ENCODE measurements at regions not wholly inside any gene's neighbourhood (a gene's known extent, or its start where the extent isn't known, plus 50 kb on each side); places are given as distances from the start of the nearest gene placed in this dataset.
"Not testable (repeated sequence)": the region's sequence is repeated elsewhere in the genome, so short reads cannot be mapped to it uniquely, and the experiment has no call there.

DNA sequence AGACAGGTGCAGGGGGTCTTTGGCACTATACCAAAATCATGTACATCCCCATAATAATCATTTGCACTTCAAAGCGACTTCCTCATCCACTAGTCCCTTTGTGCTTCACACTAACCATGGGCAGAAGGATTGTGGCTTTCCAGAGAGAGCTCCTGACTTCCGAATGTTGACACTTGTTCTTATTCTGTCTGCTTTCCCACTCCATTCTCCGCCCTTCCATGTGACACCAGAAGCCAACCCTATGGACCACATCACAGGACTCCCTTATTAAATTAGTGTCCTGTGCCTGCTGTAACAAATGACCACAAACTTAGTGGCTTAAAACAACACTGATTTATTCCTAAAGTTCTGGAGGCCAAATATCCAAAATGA lies 91.6 kb downstream of the CMC2 start:
- DNase-seq: no peak

DNA sequence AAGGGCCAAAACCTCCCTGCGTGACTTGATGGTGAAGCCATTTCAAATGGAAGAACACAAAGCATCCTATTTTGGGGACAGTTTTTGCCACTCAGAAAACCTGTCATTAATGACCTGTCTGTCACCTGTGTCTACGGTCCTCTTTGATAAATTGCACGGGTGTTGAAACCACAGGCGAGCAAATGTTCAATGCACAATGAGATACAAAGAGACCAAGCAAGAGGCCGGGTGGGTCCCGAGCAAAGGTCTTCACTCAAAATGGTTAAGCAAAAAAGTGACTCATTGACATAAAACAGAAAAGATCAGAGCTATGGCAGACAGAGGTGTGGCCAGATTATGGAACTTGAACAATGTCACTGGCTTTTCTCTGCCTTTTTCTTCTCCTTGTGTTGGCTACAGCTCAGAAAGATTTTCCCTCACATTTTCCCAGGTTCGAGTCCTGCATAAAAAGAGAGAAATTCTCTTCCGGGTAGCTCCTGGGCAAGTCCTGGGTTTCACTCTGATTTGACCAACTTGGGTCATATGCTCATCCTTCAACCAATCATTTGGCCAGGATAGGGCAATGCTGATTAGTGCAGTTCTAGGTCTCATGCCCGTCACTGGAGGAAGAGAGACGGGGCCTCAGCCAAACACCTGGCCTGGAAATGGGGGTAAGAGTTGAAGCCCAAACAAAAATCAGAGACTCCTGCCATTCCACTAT lies 92.2 kb downstream of the CMC2 start:
- no peak for DNase-seq

DNA sequence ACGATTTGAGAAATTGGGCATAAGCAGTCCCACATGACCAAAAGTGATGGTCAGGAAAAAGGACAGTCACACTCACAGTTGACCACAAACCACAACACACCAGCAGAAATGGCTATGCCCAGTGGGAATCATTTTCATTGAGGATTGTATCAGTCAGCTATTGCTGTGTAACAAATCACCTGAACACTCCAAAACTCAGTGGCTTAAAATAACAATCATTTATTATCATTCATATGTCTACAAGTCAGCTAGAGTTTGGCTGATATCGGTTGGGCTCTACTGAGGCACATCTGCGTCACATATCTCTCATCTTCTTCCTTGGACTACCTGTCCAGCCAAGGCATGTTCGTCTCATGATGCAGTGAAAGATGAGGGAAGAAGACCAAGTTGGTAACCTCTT lies 93.3 kb downstream of the CMC2 start:
- no peak for DNase-seq

DNA sequence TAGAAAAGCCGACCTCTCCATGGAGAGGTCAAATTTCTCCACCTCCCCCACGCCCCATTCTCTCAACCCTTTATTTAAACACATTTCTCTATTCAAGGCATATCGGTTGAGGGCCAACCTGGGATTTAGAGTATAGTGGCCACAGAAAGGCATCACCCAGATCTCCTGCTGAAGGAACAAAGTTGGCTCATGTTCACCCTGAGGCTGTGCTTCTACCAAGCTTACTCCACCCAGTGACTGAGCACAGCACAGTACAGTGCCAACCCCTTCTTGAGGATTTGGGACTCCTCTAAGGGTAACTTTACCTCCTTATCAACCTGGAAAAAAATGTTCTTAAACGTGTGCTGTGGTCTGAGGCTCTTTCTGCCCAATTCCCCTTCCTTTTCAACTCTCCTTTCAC lies 94.0 kb downstream of the CMC2 start:
- no peak for DNase-seq

DNA sequence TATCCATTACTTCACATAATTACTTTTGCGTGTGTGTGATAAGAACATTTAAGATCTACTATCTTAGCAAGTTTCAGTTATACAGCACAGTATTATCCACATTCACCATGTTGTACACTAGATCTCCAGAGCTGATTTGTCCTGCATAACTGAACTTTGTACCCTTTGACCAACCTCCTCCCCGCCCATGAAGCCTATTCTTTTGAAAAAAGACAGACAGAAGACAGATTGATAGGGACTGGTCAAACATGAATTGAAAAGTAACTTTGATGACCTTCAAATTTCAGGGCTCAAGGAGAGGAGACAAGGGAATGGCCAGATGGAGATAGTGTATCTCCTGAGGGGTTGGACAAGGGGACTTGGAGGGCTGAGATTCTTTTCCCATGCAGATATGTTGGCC lies 96.3 kb downstream of the CMC2 start:
- no peak for DNase-seq

DNA sequence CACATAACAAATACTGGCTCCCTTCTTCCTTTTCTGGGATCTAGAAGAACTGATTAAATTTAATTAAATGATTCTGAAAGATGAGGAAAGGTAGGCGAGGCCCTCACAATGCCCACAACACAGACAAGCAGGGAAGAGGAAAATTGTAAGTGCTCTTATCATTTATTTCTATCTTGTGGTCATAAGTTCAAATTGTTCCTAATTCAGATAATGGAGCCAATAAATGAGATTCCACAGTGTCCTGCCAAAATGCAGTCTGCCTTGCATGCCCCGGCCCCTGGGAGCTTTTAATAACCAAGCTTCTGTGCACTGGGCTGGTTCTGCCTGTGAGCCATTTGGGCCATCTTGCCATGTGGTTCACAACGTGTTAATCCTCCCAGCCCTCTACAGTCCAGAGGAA lies 97.0 kb downstream of the CMC2 start:
- DNase-seq: no peak

DNA sequence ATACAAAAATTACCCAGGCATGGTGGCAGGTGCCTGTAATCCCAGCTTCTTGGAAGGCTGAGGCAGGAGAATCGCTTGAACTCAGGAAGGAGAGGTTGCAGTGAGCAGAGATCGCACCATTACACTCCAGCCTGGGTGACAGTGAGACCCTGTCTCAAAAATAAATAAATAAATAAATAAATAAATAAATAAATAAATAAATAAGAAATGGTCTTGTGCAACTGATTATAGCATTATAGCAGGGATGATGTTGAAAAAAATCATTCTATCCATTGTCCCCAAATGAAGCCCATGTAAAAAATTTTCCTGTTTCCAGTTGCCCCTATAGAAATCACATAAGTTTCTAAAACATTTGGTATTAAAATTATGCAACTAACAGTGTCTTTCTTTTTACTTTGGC lies 100.5 kb downstream of the CMC2 start:
- not testable (repeated sequence) for DNase-seq

DNA sequence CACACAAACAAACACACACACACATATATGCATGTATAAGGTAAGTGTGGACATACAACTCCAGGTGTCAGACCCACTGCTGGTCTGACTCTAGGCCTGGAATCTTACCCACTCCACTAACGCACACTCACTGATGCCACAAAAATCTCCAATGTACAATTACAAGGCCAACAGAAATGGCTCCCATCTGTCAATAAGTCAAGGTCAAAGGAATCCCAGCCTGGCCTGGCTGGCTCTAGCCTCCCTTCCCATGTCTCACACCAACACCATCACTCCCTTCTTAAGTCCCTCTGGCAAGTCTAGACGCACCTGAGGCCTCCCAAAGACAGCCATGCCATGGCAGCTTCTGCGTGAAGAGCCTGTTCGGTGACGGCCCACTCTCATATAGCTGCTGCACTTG lies 99.2 kb upstream of the CDYL2 start:
- DNase-seq: no peak

DNA sequence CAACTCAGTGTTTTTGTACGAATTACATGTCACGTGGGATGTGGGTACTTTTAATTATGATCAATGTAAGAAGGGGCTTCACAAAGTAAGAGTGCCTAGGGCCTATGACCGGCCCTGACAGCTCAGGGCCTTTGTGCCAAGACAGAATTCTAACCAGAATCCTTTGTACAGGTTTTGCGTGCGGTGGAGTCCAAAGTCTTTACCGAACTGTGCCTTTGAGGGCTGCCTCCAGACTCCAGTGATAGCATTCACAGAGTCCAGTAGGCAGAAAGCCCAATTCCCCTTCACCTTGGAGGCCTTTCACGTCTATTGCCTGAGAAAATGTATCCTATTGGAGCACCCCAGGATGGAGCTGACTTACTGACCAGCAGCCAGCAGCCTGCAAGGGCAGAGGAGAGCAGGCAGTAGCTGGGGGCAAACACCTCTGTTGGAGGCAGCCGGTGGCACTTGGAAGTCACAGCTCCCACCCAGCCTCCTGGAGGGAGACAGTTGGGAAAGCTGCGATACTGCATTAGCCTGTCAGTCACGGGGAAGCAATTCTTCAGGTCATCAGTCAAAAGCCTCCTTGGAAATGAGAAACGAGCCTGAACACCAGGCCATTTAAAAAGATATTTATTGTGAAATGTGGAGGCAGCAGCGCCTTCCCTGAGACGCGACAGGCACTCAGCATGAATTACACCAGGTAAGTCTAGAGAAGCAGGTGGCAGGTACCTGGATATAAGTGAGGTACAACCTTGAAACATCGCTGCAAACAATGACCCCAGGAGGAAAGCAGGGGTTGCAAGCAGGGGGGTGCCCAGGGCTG lies 98.1 kb upstream of the CDYL2 start:
- DNase-seq: no peak

DNA sequence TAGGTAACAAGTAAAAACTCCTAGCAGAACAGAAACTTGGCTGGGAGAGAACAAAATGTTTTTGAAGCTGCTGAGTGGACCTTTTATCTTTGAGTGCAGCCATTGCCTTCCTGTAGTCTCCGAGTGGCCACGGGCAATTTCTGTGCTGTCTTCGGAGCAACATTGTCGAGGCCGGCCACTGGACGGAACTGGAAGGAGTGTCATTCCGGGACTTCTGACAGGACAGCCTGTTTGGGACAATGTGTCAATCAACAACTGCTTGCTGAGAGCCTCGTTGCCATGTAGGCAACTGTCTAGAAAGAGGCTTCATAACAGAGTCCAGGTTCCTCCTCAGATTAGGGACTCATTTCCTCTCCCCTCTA lies 96.2 kb upstream of the CDYL2 start:
- DNase-seq: no peak

DNA sequence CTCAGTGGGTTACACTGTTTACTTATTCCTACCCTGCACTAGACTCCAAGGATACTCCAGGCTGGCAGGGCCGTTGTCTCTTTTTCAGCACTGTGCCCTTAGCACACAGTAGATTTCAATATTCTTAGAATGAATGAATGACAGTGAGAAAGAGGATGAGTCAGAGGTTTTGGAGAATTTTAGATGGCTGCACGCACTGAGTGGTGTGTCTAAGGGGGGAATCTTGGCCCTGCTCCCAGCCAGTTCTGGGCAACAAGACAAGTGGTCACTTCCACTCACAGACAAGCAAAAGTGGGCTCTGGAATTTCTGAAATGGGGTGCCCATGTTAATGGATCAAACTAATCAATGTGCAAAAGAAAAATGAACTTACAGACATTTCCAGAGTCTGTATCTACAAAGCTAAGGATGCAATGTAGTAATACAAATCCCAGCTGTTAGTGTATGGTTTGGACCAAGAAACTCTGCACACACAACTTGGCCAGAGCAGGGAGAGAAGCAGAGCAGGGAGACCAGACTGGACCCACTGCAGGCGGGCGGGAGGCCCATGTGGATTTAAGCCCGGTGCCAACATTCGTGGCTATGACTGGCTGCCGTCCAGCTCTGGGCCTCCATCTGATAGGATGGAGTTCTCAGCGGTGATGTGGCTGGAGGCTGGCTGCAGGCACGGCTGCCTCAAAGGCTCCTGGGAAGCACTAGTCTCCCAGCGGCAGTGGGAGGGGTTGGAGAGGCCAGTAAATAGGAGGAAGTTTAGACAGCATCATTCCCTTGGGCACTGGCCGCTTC lies 95.6 kb upstream of the CDYL2 start:
- DNase-seq: peak; percentile 29

DNA sequence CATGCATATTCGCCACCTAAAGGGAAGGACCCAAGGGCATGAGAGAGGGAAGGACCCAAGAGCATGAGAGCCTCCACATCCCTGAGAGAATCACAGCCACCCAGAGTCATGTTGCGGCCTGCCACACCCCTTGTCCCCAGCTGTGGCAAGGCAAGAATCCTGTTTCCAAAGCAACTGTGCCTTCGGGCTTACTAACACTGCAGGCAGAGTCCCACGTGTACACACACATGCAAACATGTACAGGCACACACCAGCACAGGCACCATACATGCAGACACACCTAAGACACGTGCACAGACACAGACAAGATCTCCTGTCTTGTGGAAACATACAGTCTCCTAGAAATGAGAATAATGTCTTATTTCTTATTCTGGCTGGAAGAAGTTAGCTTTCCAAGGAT lies 92.4 kb upstream of the CDYL2 start:
- DNase-seq: no peak

DNA sequence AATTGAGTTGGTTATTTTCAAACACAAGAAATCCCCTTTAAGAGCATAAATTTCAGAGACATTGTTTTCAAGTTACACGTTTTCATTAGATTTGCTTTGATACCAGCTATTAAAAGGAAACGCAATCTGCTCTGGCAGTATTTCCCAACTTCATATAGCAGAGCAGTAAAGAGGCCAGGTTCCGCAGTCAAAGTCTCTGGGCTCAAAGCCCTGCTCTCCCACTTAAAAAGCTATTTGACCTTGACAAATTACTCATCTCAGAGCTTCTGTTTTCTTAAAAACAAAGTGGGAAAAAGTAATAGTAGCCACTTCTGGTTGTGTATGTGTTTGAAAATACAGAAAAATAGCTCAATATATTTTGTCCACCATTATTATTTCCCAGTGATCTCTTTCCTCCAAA lies 89.7 kb upstream of the CDYL2 start:
- DNase-seq: no peak

DNA sequence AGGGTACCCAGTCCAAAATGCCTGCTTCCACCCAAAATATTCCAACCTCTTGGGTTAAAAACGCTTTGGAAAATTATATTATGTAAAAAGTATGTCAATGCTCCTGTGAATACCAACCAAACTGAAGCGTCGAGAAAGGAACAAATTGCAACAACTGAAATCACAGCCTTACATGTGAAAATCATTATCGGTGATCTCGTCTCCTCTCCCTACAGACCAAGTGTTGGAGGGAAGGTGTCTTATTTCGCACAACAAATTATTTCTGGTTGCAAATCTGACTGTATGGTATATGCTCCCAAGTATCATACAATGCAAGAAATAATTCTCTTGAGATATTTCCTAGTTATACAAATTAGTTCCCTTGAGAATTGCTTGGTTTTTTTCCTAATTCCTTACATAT lies 89.3 kb upstream of the CDYL2 start:
- no peak for DNase-seq

DNA sequence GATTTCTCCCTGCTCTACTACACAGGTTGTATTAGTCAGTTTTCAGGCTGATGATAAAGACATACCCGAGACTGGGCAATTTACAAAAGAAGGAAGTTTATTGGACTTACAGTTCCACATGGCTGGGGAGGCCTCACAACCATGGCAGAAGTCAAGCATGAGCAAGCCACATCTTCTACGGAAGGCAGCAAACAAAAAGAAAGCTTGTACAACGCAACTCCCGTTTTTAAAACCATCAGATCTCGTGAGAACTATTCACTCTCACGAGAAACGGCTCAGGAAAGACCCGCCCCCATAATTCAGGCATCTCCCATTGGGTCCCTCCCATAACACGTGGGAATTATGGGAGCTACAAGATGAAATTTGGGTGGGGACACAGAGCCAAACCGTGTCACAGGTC lies 88.0 kb upstream of the CDYL2 start:
- peak; percentile 34 for DNase-seq

DNA sequence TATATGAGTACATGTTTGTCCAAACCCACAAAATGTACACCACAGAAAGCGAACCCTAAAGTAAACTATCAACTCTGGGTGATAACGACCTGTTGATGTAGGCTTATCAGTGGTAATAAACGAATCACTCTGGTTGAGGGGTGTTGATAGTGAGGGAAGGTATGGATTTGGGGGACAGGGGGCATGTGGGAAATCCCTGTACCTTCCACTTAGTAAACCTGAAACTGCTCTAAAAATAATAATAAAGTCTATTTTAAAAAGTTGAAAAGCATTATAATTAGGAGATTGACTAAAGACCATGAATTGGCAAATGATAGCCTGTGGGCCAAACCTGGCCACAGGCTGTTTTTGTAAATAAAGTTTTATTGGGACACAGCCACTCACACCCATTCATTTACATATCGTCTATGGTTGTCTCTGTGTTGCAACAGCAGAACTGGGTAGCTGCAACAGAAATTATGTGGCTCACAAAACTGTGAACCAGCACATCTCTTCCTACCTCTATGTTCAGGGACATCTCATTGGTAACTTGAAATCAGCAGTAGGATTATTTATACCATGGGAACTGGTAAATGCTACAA lies 85.5 kb upstream of the CDYL2 start:
- no peak for DNase-seq

DNA sequence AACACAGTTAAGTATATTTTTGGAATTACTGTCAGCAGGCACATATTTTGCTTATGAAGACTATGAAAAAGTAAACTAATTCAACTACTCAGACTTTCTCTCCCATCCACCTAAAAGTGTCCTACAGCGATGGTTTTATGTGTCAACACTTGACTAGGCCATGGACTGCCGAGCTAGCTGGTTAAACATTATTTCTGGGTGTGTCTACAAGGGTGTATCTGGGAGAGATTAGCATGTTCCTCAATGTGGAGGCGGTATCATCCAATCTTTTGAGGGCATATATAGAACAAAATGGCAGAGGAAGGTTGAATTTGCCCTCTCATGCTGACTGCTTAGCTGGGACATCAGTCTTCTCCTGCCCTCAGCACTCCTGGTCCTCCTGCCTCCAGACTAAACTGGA lies 82.7 kb upstream of the CDYL2 start:
- DNase-seq: no peak

DNA sequence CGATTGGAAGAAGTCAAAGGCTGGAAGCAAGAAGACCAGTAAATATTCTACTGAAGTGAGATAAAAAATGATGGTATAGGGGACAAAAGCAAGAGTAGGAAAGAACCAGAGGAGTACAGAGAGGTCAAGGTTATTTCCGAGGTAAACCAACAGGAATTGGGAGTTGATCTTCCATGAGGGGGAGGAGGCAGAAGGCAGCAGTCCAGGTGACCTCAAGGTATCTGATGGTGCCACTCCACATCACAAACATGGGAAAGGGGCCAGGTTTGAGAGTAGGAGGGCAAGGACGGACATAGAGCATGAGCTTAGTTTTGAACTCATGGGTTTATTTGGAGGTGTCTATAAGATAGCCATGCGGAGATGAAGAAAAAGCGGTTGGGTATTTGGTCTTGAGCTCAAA lies 79.4 kb upstream of the CDYL2 start:
- no peak for DNase-seq

DNA sequence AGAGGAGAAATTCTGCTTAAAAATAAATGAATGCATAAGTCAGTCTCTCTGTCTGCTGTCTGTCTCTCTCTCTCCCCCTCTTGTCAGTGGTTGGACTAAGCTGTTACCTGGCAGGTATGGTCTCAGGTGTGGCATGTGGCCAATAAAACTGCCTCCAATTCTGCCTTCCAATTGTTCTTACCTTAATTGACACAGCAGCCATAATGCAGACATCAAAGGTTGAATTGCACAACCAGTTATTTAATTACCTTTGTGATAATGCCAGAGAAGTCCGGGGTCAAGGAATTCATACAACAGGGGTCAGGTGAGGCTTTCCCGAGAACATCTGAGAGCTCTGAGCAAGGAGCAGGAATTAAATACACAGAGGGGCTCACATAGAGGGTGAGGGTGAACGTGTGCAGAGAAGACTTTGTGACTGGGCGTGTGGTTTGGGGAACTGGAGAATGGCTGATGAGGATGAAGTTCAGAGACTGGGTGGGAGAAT lies 78.8 kb upstream of the CDYL2 start:
- DNase-seq: no peak

DNA sequence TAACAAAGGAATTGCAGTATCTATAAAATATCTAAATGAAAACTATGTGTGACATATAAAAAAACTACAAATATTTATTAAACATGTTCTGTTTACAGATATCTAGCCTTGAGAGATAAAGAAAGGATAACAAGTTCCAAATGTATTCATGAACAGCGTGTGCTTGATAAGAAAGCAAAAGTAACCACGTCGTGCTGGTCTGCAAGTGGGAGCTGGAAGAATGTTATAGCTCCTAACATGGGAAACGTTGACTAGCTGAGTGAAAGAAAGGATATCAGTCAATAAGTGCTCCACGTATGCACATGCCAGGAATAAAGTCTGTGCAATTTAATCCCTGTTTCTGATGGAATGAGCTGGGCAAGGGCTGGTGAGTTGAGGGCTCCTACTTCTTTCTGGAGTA lies 71.2 kb upstream of the CDYL2 start:
- DNase-seq: no peak

DNA sequence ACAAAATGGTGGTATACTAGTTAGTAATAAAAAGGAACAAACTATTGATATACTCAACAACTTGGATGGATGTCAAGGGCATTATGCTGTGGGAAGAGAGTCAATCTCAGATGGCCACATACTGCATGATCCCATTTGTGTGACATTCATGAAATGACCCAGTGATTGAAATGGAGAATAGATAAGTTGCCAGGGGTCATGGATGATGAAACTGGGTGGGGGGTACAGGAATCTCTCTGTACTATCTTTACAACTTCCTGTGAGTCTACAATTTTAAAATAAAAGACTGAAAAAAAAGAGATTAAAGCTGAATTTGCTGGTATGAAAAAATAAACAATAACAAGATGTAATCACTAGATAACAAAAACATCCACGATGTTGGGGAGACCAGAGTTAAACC lies 70.5 kb upstream of the CDYL2 start:
- no peak for DNase-seq

DNA sequence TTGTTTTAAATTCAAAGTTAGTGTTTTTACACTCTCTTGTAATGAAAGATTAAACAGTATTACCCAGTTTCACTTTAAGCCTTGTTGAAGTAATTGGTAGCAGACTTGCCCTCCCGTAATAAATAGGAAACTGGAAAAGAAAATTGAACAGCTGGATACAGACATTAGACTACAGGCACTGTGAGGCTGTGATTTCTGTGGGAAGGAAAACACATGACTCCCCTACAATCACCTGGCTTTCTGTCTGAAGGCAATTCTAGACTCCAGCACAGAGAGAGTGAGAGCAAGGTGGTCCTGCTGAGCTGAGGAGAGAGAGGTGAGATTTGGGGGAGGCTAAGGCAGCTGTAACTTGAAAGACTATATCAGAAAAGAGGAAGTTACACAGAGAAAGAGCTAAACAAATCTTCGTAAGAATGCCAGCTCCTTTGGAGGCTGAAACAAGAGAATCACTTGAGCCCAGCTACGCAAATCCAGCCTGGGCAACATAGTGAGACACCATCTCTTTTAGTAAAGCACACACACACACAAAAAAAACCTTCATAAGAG lies 57.8 kb upstream of the CDYL2 start:
- DNase-seq: peak; percentile 34

All from MV-4-11 (cell line).